HCT116 (cell line): ENCODE measurements at regions not wholly inside any gene's neighbourhood (a gene's known extent, or its start where the extent isn't known, plus 50 kb on each side); places are given as distances from the start of the nearest gene placed in this dataset.

Experiments
- ATAC-seq: fragments of 200-7000 bp; cut with Tn5 transposase; 2 replicates; pipeline ENCODE4 v1.9.1; 2020; ENCODE audit warnings: mild to moderate bottlenecking, moderate library complexity
- BruUV-seq: library from RNA; stranded (reverse); fragments of 400-500 nt; replicated peaks from 2 replicates; lab custom pipeline; 2021; lab: Mats Ljungman, UMichigan
- CTCF ChIA-PET: fragments of 300-600 bp; sonication (Branson Sonifier 250); formaldehyde crosslinking; loops from one replicate; lab custom pipeline; 2021; ENCODE audit warnings: antibody characterized with exemption; lab: Charles Lee
- POLR2A ChIA-PET: fragments of 300-600, 350-600 bp; sonication (Branson Sonifier 250); formaldehyde crosslinking; loops from one replicate; lab custom pipeline; 2021; ENCODE audit warnings: antibody characterized with exemption; lab: Charles Lee
- RAD21 ChIA-PET, 2 experiments: fragments of 300-600 bp; sonication (Branson Sonifier 250); formaldehyde crosslinking; loops; one replicate each; lab custom pipeline; 2023; ENCODE audit warnings: low total read pairs in 2 of 2; ENCODE audit not compliant: uncharacterized antibody in 2 of 2, unreplicated experiment in 2 of 2, low non-redundant PET in 1 of 2; lab: Charles Lee
- DNase-seq: peaks from one replicate; pipeline ENCODE4 v3.0.0-alpha.2; 2010; ENCODE audit warnings: low read depth, low spot score
- H2AFZ ChIP-seq: fragments of 200-600 bp; shearing (Covaris generic), sonication (generic); 2 replicates; pipeline ENCODE4 v1.6.1; 2017; ENCODE audit warnings: low read depth, mixed run types, mixed read lengths, antibody characterized with exemption, low read length; ENCODE audit not compliant: poor library complexity, severe bottlenecking
- H3K27ac ChIP-seq: 2 replicates; pipeline ENCODE4 v1.5.1; 2012; ENCODE audit warnings: low read depth, low read length
- H3K27me3 ChIP-seq: fragments of 200-600 bp; sonication (generic); 2 replicates; pipeline ENCODE4 v1.6.1; 2016; ENCODE audit warnings: mixed run types, low read length, mixed read lengths; ENCODE audit not compliant: insufficient read depth
- H3K36me3 ChIP-seq, 2 experiments: fragments of 200-500 bp in 1 of 2; fragments of 200-600 bp in 1 of 2; sonication (Bioruptor generic) in 1 of 2; sonication (generic) in 1 of 2; 2 replicates each; pipeline versions ENCODE4 v1.5.1 to v1.6.1; 2014 to 2016; ENCODE audit warnings: low read length in 2 of 2, inconsistent platforms in 1 of 2, mixed read lengths in 1 of 2, mixed run types in 1 of 2; ENCODE audit not compliant: insufficient read depth in 2 of 2, control insufficient read depth in 1 of 2
- H3K4me1 ChIP-seq, 2 experiments: fragments of 200-600 bp in 1 of 2; sonication (generic) in 1 of 2; 2 replicates each; pipeline versions ENCODE4 v1.5.1 to v1.6.1; 2012 to 2017; ENCODE audit warnings: low read length in 2 of 2, inconsistent platforms in 1 of 2, mild to moderate bottlenecking in 1 of 2, mixed read lengths in 1 of 2, mixed run types in 1 of 2, moderate library complexity in 1 of 2; ENCODE audit not compliant: insufficient read depth in 2 of 2, control insufficient read depth in 1 of 2
- H3K4me2 ChIP-seq: fragments of 200-600 bp; sonication (generic); 2 replicates; pipeline ENCODE4 v1.6.1; 2017; ENCODE audit warnings: mixed run types, low read length, mixed read lengths
- H3K4me3 ChIP-seq, 2 experiments: fragments of 200-600 bp in 1 of 2; sonication (generic) in 1 of 2; replicated peaks in 1 of 2; 2 replicates each; pipeline ENCODE4 v1.5.1; 2011 to 2016; ENCODE audit warnings: low read length in 2 of 2, control low read depth in 1 of 2, low read depth in 1 of 2, mild to moderate bottlenecking in 1 of 2, mixed read lengths in 1 of 2, mixed run types in 1 of 2
- H3K79me2 ChIP-seq: fragments of 200-600 bp; sonication (generic); 2 replicates; pipeline ENCODE4 v1.6.1; 2017; ENCODE audit warnings: mild to moderate bottlenecking, mixed run types, low read length, moderate library complexity, mixed read lengths; ENCODE audit not compliant: insufficient read depth
- H3K9ac ChIP-seq: fragments of 200-600 bp; sonication (generic); 2 replicates; pipeline ENCODE4 v1.6.1; 2016; ENCODE audit warnings: low read length, mixed read lengths
- H3K9me2 ChIP-seq: fragments of 200-600 bp; sonication (generic), shearing (Covaris generic); 2 replicates; pipeline ENCODE4 v1.6.1; 2017; ENCODE audit warnings: mixed run types, mild to moderate bottlenecking, moderate library complexity; ENCODE audit not compliant: insufficient read depth
- H3K9me3 ChIP-seq, 2 experiments: fragments of 200-500 bp in 1 of 2; fragments of 200-600 bp in 1 of 2; sonication (Bioruptor generic) in 1 of 2; sonication (generic) in 1 of 2; 2 replicates each; pipeline ENCODE4 v1.6.1; 2014 to 2017; ENCODE audit warnings: low read length in 2 of 2, mixed read lengths in 2 of 2, inconsistent platforms in 1 of 2, low read depth in 1 of 2, mild to moderate bottlenecking in 1 of 2, mixed run types in 1 of 2, moderate library complexity in 1 of 2; ENCODE audit not compliant: control insufficient read depth in 1 of 2, insufficient read depth in 1 of 2
- H4K20me1 ChIP-seq: fragments of 200-600 bp; sonication (generic), shearing (Covaris generic); 2 replicates; pipeline ENCODE4 v1.6.1; 2017; ENCODE audit warnings: mixed run types, mild to moderate bottlenecking, moderate library complexity; ENCODE audit not compliant: insufficient read depth
- ATF3 ChIP-seq: IDR thresholded peaks from 2 replicates; pipeline ENCODE4 v1.6.1; 2012
- CBX3 ChIP-seq: IDR thresholded peaks from 2 replicates; pipeline ENCODE4 v1.6.1; 2012; ENCODE audit warnings: low read depth
- CEBPB ChIP-seq: IDR thresholded peaks from 2 replicates; pipeline ENCODE4 v1.6.1; 2012; ENCODE audit warnings: low read depth
- EGR1 ChIP-seq: IDR thresholded peaks from 2 replicates; pipeline ENCODE4 v1.6.1; 2012; ENCODE audit warnings: low read depth
- ELF1 ChIP-seq: IDR thresholded peaks from 2 replicates; pipeline ENCODE4 v1.6.1; 2012; ENCODE audit warnings: low read depth, borderline replicate concordance
- EZH2 ChIP-seq: fragments of 200-600 bp; sonication (generic); IDR thresholded peaks from 2 replicates; pipeline ENCODE4 v1.6.1; 2017; ENCODE audit warnings: antibody characterized with exemption, mixed run types
- EZH2phosphoT487 ChIP-seq: fragments of 200-600 bp; IDR thresholded peaks from 2 replicates; pipeline ENCODE4 v1.6.1; 2018; ENCODE audit warnings: antibody characterized with exemption, borderline replicate concordance
- POLR2A ChIP-seq: IDR thresholded peaks from 2 replicates; pipeline ENCODE4 v1.7.0; 2011; ENCODE audit warnings: borderline replicate concordance; ENCODE audit not compliant: insufficient read depth, insufficient read length; ENCODE audit errors: extremely low read depth
- RAD21 ChIP-seq: IDR thresholded peaks from 2 replicates; pipeline ENCODE4 v1.6.1; 2012; ENCODE audit warnings: low read depth, mild to moderate bottlenecking
- SIN3A ChIP-seq: IDR thresholded peaks from 2 replicates; pipeline ENCODE4 v1.6.1; 2012; ENCODE audit warnings: low read depth
- SP1 ChIP-seq: IDR thresholded peaks from 2 replicates; pipeline ENCODE4 v1.6.1; 2012; ENCODE audit warnings: low read depth
- SRF ChIP-seq: IDR thresholded peaks from 2 replicates; pipeline ENCODE4 v1.6.1; 2012; ENCODE audit warnings: low read depth
- YY1 ChIP-seq: IDR thresholded peaks from 2 replicates; pipeline ENCODE4 v1.6.1; 2011; ENCODE audit warnings: low read length, low read depth, moderate library complexity, mild to moderate bottlenecking; ENCODE audit not compliant: insufficient replicate concordance; ENCODE audit errors: extremely low read depth
- ZFX ChIP-seq: fragments of 450-650 bp; IDR thresholded peaks from 2 replicates; pipeline ENCODE4 v1.6.1; 2017
- ZNF274 ChIP-seq: fragments of 200-500 bp; sonication (Bioruptor generic); IDR thresholded peaks from 2 replicates; pipeline ENCODE4 v1.6.1; 2014; ENCODE audit warnings: mild to moderate bottlenecking, low read depth, low read length, inconsistent platforms
- intact Hi-C: fragments of 100-400 bp; cut with micrococcal nuclease; formaldehyde crosslinking; loops from 2 replicates; pipeline ENCODE4 v1.10.0; 2022
- TF ChIP-seq, protein P1 (sequence below): IDR thresholded peaks from 2 replicates; pipeline ENCODE4 v1.6.1; 2012
- TF ChIP-seq, protein P2 (sequence below): IDR thresholded peaks from 2 replicates; pipeline ENCODE4 v1.6.1; 2012; ENCODE audit warnings: low read depth

DNA sequence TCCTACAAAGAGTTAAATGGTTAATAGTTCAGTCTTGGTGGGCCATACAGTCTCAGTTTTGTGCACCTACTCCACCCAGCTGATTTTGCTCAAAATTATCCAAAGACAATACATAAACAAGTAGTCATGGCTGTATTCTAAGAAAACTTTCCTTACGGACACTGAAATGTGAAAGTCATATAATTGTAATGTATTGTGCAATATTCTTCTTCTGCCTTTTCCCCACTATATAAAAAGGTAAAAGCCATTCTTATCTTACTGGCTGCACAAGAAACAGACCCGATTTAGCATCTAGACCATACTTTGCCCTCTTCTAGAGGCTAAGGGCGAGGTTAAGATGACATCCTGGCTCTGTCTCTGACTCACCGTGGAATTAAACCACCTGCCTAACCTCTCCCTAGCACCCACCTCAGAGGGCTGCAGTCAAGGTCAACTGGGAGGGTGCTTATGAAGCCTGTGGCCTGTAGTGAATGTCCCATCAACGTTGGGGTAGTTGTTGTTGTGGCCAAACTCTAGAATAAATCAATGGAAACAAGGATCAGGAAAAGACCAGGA is 63.8 kb upstream of the DOCK1 start:
- Histone ChIP-seq H3K4me3 (no peak overlapping the region), H3K9ac (no peak overlapping the region)
- ATAC-seq: no peak

DNA sequence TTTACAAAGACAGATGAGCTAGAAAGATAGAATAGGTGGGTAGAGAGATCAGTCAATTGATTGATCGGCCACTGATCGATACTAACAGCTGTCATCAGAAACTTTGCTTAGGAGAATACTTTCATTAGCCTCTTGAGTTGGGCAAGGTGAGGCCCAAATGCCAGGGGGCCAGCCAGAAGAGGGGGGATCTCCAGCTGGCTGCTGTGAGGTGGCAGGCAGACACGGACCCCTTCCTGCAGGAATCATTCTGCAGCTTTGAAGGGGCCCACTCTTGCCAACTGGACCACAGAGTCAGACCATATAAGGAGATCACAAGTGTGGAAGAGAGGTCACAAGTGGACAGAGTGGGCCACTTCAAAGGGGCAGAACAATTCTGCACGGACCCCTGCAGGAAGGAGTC is 62.9 kb upstream of the DOCK1 start:
- ChIA-PET CTCF (no interaction called here), RAD21 (no interaction called here), POLR2A (no interaction called here)
- intact Hi-C loops: no loop called here
- BruUV-seq: no TSS peak
- H3K4me3 ChIP-seq: no peak overlapping the region
- no peaks in the 10 kb centered on the region for H3K79me2 ChIP-seq
- H3K9me2 ChIP-seq: no peaks in the 10 kb centered on the region
- no peaks in the 10 kb centered on the region for H3K9me3 ChIP-seq
- 0 out of 4 replicates have a peak, but pooled peaks cover 3 to 4% of the 10 kb centered on the region in 2 experiments for H3K4me1 ChIP-seq
- DNase-seq (no peak), ATAC-seq (no peak)
- no peak overlapping the region for H2AFZ ChIP-seq
- H3K4me2 ChIP-seq: no peak overlapping the region
- TF ChIP-seq RAD21 (no peak), ZFX (no peak), YY1 (no peak), ELF1 (no peak), ZNF274 (no peak), SP1 (no peak), CEBPB (no peak), SIN3A (no peak), EZH2 (no peak), ATF3 (no peak), EZH2phosphoT487 (no peak), EGR1 (no peak), SRF (no peak)
- TF ChIP-seq, protein P1, sequence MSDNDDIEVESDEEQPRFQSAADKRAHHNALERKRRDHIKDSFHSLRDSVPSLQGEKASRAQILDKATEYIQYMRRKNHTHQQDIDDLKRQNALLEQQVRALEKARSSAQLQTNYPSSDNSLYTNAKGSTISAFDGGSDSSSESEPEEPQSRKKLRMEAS: no peak
- TF ChIP-seq, protein P2, sequence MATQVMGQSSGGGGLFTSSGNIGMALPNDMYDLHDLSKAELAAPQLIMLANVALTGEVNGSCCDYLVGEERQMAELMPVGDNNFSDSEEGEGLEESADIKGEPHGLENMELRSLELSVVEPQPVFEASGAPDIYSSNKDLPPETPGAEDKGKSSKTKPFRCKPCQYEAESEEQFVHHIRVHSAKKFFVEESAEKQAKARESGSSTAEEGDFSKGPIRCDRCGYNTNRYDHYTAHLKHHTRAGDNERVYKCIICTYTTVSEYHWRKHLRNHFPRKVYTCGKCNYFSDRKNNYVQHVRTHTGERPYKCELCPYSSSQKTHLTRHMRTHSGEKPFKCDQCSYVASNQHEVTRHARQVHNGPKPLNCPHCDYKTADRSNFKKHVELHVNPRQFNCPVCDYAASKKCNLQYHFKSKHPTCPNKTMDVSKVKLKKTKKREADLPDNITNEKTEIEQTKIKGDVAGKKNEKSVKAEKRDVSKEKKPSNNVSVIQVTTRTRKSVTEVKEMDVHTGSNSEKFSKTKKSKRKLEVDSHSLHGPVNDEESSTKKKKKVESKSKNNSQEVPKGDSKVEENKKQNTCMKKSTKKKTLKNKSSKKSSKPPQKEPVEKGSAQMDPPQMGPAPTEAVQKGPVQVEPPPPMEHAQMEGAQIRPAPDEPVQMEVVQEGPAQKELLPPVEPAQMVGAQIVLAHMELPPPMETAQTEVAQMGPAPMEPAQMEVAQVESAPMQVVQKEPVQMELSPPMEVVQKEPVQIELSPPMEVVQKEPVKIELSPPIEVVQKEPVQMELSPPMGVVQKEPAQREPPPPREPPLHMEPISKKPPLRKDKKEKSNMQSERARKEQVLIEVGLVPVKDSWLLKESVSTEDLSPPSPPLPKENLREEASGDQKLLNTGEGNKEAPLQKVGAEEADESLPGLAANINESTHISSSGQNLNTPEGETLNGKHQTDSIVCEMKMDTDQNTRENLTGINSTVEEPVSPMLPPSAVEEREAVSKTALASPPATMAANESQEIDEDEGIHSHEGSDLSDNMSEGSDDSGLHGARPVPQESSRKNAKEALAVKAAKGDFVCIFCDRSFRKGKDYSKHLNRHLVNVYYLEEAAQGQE: no peak
- peaks cover 27% of the 10 kb centered on the region; the same call in 1 of the 2 replicates for H3K27me3 ChIP-seq
- H4K20me1 ChIP-seq: no peaks in the 10 kb centered on the region
- H3K36me3 ChIP-seq: no peaks in the 10 kb centered on the region
- no peak overlapping the region for H3K9ac ChIP-seq
- no peak overlapping the region for H3K27ac ChIP-seq

More for the DNA sequence above, 63.8 kb upstream of the DOCK1 start:
- no peak overlapping the region for H3K4me2 ChIP-seq
- CTCF ChIA-PET: no interaction called here
- no TSS peak for BruUV-seq
- DNase-seq: no peak
- POLR2A ChIA-PET: no interaction called here
- no peak overlapping the region for H2AFZ ChIP-seq
- RAD21 ChIA-PET: no interaction called here
- no peak overlapping the region for H3K27ac ChIP-seq
- H3K9me3 ChIP-seq: no peaks in the 10 kb centered on the region
- TF ChIP-seq ZFX: no peak
- no peak for TF ChIP-seq POLR2A
- no peak for TF ChIP-seq SP1
- TF ChIP-seq CEBPB: no peak
- no peak for TF ChIP-seq ELF1
- no peak for TF ChIP-seq CBX3
- no peak for TF ChIP-seq EZH2phosphoT487
- TF ChIP-seq, all 23 proteins: peak for 0
- Histone ChIP-seq H4K20me1 (no peaks in the 10 kb centered on the region), H3K27me3 (peaks cover 31% of the 10 kb centered on the region; the same call in 1 of the 2 replicates), H3K79me2 (no peaks in the 10 kb centered on the region), H3K36me3 (no peaks in the 10 kb centered on the region), H3K4me1 (0 out of 4 replicates have a peak, but pooled peaks cover 3 to 4% of the 10 kb centered on the region in 2 experiments), H3K9me2 (no peaks in the 10 kb centered on the region)
- intact Hi-C loops: no loop called here
